GM21367 (cell line): ENCODE measurements at regions not wholly inside any gene's neighbourhood (a gene's known extent, or its start where the extent isn't known, plus 50 kb on each side); places are given as distances from the start of the nearest gene placed in this dataset.

ENCODE experiments used
- ATAC-seq: cut with Tn5 transposase; IDR thresholded peaks from one replicate; pipeline ENCODE4 v1.9.1; 2021; ENCODE audit not compliant: unreplicated experiment

GRCh38 chr13:34037636-34038540 lies 219.9 kb downstream of the RFC3 start:
- ATAC-seq: no peak

DNA sequence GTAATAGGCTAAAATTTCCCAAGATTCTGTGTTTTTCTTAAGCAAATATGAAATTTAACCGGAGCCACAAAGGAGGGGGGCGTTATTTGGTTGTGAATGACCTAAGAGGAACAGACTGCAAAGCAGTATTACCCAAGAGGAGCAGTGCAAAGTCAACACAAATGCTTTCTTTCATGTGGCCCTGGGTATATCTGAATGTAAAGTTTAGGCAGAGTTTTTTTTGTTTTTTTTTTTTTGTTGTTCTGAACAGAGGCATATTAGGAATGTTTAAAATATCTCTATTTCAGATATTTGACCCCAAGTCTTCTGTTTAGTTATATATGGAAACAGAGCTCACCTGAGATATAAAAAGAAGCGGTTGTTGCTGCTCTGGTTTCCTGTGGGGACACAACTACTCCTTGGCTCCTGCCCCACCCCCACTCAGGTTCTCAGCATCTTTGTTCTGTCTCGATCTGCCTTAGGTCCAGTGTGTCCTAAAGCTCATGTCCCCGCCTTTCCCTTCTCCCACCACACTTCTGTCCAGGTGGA lies 220.7 kb downstream of the RFC3 start:
- ATAC-seq: no peak

- ATAC-seq: no peak
Observed at GRCh38 chr13:34039678-34040077, 221.7 kb downstream of the RFC3 start.

DNA sequence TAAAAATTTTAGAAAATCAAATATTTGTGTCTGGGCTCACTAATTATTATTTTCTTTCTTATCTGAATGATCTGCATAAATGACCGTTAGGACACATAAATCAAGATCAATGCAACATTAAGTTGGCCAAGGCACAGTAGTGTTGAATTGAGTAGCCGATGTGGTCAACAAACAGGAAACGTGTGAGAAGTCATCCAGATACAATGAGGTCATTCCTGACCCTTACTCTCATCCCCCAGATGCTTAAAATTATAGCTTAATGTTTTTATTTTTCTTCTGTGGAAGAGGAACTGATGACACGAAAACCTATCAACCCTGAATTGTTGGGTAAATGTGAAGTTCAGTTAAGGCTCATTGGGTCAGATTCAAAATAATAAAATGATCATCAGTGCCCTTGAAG lies 222.9 kb downstream of the RFC3 start:
- ATAC-seq: no peak

DNA sequence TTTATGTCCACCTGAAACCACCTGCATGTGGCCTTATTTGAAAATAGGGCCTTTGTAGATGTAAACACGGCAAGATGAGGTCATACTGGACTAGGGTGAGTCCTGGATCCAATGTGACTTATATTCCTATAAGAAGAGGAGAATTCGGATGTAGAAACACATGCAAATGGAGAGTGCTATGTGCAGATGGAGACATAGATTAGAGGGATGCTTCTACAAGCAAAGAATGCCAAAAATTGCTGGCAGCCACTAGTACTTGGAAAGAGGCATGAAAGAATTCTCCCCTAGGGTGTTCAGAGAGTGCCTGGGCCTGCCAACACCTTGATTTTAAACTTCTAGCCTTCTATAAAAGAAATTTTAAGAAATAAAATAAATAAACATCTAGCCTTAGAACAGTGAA lies 226.1 kb downstream of the RFC3 start:
- ATAC-seq: no peak

- ATAC-seq: no peak
Observed at GRCh38 chr13:34044660-34045080, 226.7 kb downstream of the RFC3 start.

DNA sequence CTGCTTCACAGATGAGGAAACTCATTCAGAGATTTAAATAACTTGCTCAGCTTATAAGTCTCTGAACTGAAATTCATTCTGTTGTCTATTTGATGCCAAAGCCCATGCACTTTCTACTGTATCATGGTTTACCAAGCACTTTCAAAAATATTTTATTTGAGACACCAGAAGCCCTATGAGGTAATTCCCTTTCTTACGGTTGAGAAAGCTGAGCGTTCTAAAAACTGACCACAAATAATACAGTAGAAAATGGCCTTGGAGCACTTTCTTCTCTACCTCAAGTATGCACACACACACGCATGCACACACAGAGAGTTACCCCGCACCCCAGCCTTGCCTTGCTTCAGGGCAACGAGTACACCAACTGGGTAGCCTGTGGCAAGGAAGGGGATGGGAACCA lies 228.5 kb downstream of the RFC3 start:
- no peak for ATAC-seq

DNA sequence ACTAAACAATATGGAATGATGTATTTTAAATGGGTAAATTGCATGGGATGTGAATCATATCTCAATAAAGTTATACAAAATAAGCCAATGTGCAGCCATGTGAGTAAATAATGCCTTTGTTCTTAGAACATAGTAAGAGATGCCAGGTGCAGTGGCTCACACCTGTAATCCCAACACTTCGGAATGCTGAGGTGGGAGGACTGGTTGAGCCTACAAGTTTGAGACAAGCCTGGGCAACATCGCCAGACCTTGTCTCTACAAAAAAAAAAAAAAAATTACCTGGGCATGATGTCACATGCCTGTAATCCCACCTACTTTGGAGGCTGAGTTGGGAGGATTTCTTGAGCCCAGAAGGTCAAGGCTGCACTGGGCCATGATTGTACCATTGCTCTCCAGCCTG lies 230.7 kb downstream of the RFC3 start:
- ATAC-seq: no peak

- ATAC-seq: no peak
Observed at GRCh38 chr13:34056733-34057258, 238.8 kb downstream of the RFC3 start.

DNA sequence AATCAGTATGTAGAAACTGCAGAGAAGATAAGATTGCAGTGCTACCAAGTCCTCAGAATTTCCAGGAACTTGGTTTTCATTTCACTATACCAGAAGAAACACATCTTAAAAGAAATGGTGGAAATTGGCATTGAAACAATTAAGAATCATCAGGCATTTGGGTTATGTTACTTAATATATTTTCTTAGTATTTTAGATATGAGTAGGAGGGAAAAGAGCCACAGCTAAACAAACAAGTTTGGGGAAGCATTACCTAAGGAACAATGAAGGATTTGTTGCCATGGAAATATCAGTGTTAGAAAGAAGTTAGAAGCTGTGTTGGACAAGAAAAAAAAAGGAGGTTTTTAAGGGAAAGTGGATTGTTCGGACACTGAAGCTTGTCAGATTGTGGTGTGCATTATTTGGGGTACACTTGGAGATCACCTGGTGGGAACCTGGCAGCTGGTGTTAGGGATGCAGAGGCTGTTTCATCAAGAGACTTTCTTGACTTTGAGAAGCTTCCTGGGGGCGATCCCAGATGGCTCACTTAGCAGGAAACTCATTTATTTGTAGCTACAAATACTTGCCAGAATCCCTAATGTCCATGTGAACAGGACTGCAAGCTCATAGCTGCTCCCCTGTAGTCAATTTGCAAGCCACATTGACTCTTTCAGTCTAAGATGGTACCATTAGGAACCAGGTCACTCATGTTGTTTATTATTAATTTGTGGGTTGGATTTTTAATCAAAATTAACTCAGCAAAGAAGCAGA lies 246.7 kb downstream of the RFC3 start:
- no peak for ATAC-seq

DNA sequence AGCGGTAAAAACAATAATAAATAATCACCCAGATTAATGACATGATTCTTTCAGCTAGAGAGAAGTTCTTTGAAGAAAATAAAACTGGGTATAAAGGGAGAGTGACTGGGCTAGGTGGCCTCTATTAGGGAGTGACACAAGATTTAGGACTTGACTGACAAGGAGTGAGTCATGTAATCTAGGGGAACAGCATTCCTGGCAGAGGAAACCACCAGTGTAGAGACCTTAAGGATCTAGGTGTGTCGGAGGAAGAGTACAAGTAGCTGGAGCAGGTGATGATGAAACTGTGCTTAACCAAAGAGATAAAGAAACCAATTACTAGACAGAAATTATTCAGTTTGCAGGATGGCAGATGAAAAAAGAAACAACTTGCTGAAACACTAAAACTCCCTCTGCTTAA lies 248.0 kb downstream of the RFC3 start:
- ATAC-seq: no peak

GRCh38 chr13:34066344-34066743 lies 248.4 kb downstream of the RFC3 start:
- ATAC-seq: no peak

DNA sequence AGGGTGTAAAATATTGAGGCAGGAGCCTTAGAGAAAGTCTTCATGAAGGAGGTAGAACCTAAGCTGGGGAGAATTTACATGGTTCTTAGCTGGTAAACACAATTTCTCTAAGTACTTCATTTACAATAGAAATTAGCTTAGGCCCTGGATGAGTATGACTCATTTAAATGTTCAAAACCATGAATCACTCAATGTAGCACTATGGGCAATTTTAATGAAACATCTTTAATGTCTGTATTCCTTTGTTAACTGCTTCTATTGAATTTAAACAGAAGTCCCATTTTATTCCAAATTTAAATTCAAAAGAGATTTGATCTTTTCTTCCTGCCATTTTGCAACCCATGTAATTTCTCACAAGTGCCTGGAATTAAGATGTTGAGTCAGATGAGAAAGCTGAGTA lies 252.1 kb downstream of the RFC3 start:
- ATAC-seq: no peak

DNA sequence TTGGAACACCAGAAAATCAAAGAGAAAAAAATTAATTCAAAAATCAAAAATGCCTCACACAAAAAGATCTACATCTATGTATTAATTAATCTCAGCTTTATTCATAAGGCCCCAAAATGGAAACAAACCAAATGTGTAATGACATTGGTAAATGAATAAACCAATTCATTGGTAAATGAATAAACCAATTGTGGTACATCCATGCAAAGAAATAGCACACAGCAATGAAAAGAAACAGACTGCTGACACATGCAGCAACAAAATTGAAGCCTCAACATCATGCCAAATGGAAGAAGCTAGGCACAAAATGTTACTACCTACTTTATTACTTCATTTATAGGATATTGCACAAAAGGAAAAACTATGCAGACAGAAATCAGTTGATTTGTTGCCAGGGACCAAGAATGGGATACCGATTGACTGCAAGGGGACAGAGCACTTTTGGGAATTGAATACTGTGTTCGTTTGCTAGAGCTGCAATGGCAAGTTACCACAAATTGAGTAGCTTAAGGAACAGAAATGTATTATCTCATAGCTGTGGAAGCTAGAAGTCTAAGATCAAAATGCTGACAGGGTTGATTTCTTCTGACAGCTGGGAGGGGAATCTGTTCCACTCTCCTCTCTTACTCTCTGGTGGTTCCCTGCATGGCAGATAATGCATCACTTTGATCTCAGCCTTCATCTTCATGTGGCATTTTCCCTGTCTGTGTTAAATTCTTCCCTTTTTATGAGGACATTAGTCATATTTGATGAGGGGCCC lies 252.8 kb downstream of the RFC3 start:
- no peak for ATAC-seq

DNA sequence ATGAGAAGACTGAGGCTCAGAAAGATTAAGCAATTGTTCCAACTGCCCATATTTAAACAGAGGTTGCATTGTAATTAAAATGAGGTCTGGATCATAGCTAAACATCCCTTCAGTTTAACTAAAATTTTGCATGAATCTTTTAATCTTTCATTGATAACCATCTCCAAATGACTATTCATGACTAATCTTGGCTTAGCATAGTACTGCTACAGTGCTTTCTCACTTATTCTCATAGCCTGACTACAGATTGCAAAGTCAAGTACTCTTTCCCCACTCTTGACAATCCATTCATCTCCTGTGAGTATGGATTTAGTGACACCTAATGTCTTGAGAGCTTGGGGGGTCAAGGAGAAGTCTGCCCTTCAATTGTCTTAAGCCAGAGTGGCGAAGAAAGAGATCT lies 258.4 kb downstream of the RFC3 start:
- ATAC-seq: no peak

DNA sequence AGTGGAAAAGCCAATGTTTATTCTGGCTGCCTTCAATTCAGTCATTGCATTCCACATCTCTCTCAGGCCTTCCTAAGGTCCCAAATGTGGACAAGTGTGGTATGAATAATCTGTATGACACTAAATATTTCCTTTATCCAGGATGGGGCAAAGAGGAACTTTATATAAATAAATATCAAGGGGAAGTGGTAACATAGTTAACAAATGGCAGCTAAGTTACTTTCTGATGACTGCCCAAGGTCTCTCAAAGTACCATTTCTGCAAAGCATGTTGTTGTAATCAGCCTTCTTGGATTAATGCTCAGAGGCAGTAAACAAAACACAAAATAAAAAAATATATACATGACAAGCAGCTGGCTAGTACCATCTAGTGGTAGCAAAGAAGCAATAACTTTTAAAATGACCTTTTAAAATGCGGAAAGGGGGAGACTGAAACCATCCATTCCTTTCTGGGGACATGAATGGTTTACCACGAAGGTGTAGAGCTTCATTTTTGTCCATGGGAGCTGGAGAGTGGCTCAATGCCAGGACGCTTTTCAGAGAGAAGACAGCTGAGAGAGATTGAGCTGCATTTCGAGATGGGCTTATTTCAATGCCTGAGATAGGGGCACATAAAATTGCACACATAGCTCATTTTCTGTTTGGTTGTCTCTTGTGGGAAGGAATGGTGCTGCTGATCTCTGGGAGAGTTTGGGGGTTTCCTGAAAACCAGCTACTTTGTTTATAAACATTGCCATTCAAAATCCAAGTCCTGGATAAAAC lies 259.2 kb downstream of the RFC3 start:
- no peak for ATAC-seq

- no peak for ATAC-seq
Observed at GRCh38 chr13:34078334-34078999, 260.5 kb downstream of the RFC3 start.

- no peak for ATAC-seq
Observed at GRCh38 chr13:34085204-34085603, 267.3 kb downstream of the RFC3 start.

DNA sequence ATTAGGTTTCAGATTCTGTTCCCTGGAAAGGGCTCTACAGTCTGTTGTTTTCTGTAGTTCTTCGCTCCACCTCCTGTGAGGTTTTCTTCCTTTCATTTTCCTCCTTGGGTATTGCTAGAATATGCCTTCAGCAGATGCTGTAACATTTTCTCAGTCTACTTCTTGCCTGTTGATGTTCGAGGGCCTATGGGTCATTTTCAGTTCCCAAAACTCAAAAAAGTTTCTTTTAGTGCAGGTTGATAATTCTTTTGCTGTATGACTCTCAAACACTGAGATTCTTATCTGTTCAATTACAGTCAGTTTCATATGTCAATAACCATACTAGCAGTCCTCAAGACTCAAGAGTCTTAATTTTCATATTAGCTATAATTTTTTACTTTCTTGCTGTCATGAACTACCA lies 268.3 kb downstream of the RFC3 start:
- peak; percentile 49 for ATAC-seq

GRCh38 chr13:34087791-34088190 lies 269.8 kb downstream of the RFC3 start:
- ATAC-seq: no peak
